ENCODE measurements at regions not wholly inside any gene's neighbourhood (a gene's known extent, or its start where the extent isn't known, plus 50 kb on each side); places are given as distances from the start of the nearest gene placed in this dataset.

GRCh38 chr16:64403352-64403751, 718.5 kb downstream of the CDH11 start:
- Histone ChIP-seq H3K4me1 (ENCODE audit: control insufficient read depth, insufficient read depth, low read length) (peaks cover 13% of the 10 kb centered on the region), H3K4me2 (ENCODE audit: low read length) (no peak overlapping the region), H3K9me3 (replicated peaks; ENCODE audit: low read length) (no peaks in the 10 kb centered on the region), H3K27me3 (ENCODE audit: control insufficient read depth, insufficient read depth, low read length) (no peaks in the 10 kb centered on the region), H3K9ac (ENCODE audit: low read depth, low read length) (no peak overlapping the region), H3K36me3 (ENCODE audit: insufficient read depth, low read length) (no peaks in the 10 kb centered on the region), H3K4me3 (ENCODE audit: low read length) (no peak overlapping the region)

GRCh38 chr16:64398793-64399192, 723.1 kb downstream of the CDH11 start:
- H3K4me2 ChIP-seq (ENCODE audit: low read length), result peak overlapping the region; percentile 0
- no peak overlapping the region for H3K9ac ChIP-seq (ENCODE audit: low read depth, low read length)
- peaks cover 30% of the 10 kb centered on the region for H3K4me1 ChIP-seq (ENCODE audit: control insufficient read depth, insufficient read depth, low read length)
- H3K27me3 ChIP-seq (ENCODE audit: control insufficient read depth, insufficient read depth, low read length), result no peaks in the 10 kb centered on the region
- no peak overlapping the region for H3K4me3 ChIP-seq (ENCODE audit: low read length)
- no peaks in the 10 kb centered on the region for H3K36me3 ChIP-seq (ENCODE audit: insufficient read depth, low read length)
- no peaks in the 10 kb centered on the region for H3K9me3 ChIP-seq (replicated peaks; ENCODE audit: low read length)

GRCh38 chr16:64397945-64398508, 723.8 kb downstream of the CDH11 start:
- Histone ChIP-seq H3K9ac (ENCODE audit: low read depth, low read length) (no peak overlapping the region), H3K9me3 (replicated peaks; ENCODE audit: low read length) (no peaks in the 10 kb centered on the region), H3K27me3 (ENCODE audit: control insufficient read depth, insufficient read depth, low read length) (no peaks in the 10 kb centered on the region), H3K4me2 (ENCODE audit: low read length) (peak overlapping the region; percentile 0), H3K36me3 (ENCODE audit: insufficient read depth, low read length) (no peaks in the 10 kb centered on the region), H3K4me3 (ENCODE audit: low read length) (no peak overlapping the region), H3K4me1 (ENCODE audit: control insufficient read depth, insufficient read depth, low read length) (peaks cover 30% of the 10 kb centered on the region)

GRCh38 chr16:64397042-64397441, 724.8 kb downstream of the CDH11 start:
- H3K4me1 ChIP-seq (ENCODE audit: control insufficient read depth, insufficient read depth, low read length), result peaks cover 35% of the 10 kb centered on the region
- H3K9ac ChIP-seq (ENCODE audit: low read depth, low read length), result no peak overlapping the region
- H3K9me3 ChIP-seq (replicated peaks; ENCODE audit: low read length), result no peaks in the 10 kb centered on the region
- H3K4me3 ChIP-seq (ENCODE audit: low read length), result no peak overlapping the region
- H3K36me3 ChIP-seq (ENCODE audit: insufficient read depth, low read length), result no peaks in the 10 kb centered on the region
- no peaks in the 10 kb centered on the region for H3K27me3 ChIP-seq (ENCODE audit: control insufficient read depth, insufficient read depth, low read length)
- H3K4me2 ChIP-seq (ENCODE audit: low read length), result no peak overlapping the region

GRCh38 chr16:64394061-64394460, 727.8 kb downstream of the CDH11 start:
- no peaks in the 10 kb centered on the region for H3K36me3 ChIP-seq (ENCODE audit: insufficient read depth, low read length)
- no peak overlapping the region for H3K4me2 ChIP-seq (ENCODE audit: low read length)
- peaks cover 52% of the 10 kb centered on the region for H3K4me1 ChIP-seq (ENCODE audit: control insufficient read depth, insufficient read depth, low read length)
- H3K9ac ChIP-seq (ENCODE audit: low read depth, low read length), result no peak overlapping the region
- no peaks in the 10 kb centered on the region for H3K27me3 ChIP-seq (ENCODE audit: control insufficient read depth, insufficient read depth, low read length)
- no peaks in the 10 kb centered on the region for H3K9me3 ChIP-seq (replicated peaks; ENCODE audit: low read length)
- H3K4me3 ChIP-seq (ENCODE audit: low read length), result no peak overlapping the region

GRCh38 chr16:64392456-64392855, 729.4 kb downstream of the CDH11 start:
- Histone ChIP-seq H3K9ac (ENCODE audit: low read depth, low read length) (no peak overlapping the region), H3K36me3 (ENCODE audit: insufficient read depth, low read length) (no peaks in the 10 kb centered on the region), H3K4me2 (ENCODE audit: low read length) (no peak overlapping the region)

GRCh38 chr16:64391063-64391600, 730.7 kb downstream of the CDH11 start:
- peaks cover 29% of the 10 kb centered on the region for H3K4me1 ChIP-seq (ENCODE audit: control insufficient read depth, insufficient read depth, low read length)
- no peaks in the 10 kb centered on the region for H3K27me3 ChIP-seq (ENCODE audit: control insufficient read depth, insufficient read depth, low read length)
- H3K4me2 ChIP-seq (ENCODE audit: low read length), result peak overlapping the region; percentile 82
- H3K36me3 ChIP-seq (ENCODE audit: insufficient read depth, low read length), result no peaks in the 10 kb centered on the region
- H3K4me3 ChIP-seq (ENCODE audit: low read length), result peak overlapping the region; percentile 57
- H3K9me3 ChIP-seq (replicated peaks; ENCODE audit: low read length), result no peaks in the 10 kb centered on the region
- peak overlapping the region; percentile 74 for H3K9ac ChIP-seq (ENCODE audit: low read depth, low read length)

More at GRCh38 chr16:64392456-64392855, 729.4 kb downstream of the CDH11 start:
- Histone ChIP-seq H3K4me3 (ENCODE audit: low read length) (no peak overlapping the region), H3K4me1 (ENCODE audit: control insufficient read depth, insufficient read depth, low read length) (peaks cover 37% of the 10 kb centered on the region), H3K9me3 (replicated peaks; ENCODE audit: low read length) (no peaks in the 10 kb centered on the region), H3K27me3 (ENCODE audit: control insufficient read depth, insufficient read depth, low read length) (no peaks in the 10 kb centered on the region)

GRCh38 chr16:64390102-64390501, 731.8 kb downstream of the CDH11 start:
- Histone ChIP-seq H3K9me3 (replicated peaks; ENCODE audit: low read length) (no peaks in the 10 kb centered on the region), H3K36me3 (ENCODE audit: insufficient read depth, low read length) (no peaks in the 10 kb centered on the region), H3K9ac (ENCODE audit: low read depth, low read length) (no peak overlapping the region), H3K4me2 (ENCODE audit: low read length) (no peak overlapping the region), H3K27me3 (ENCODE audit: control insufficient read depth, insufficient read depth, low read length) (no peaks in the 10 kb centered on the region), H3K4me3 (ENCODE audit: low read length) (no peak overlapping the region), H3K4me1 (ENCODE audit: control insufficient read depth, insufficient read depth, low read length) (peaks cover 29% of the 10 kb centered on the region)

- Histone ChIP-seq H3K4me1 (ENCODE audit: control insufficient read depth, insufficient read depth, low read length) (no peaks in the 10 kb centered on the region), H3K9me3 (replicated peaks; ENCODE audit: low read length) (peaks cover 9% of the 10 kb centered on the region), H3K27me3 (ENCODE audit: control insufficient read depth, insufficient read depth, low read length) (no peaks in the 10 kb centered on the region), H3K9ac (ENCODE audit: low read depth, low read length) (no peak overlapping the region), H3K4me2 (ENCODE audit: low read length) (no peak overlapping the region), H3K36me3 (ENCODE audit: insufficient read depth, low read length) (no peaks in the 10 kb centered on the region), H3K4me3 (ENCODE audit: low read length) (no peak overlapping the region)
Observed at GRCh38 chr16:64384636-64385035, 737.2 kb downstream of the CDH11 start.

GRCh38 chr16:64381979-64382378, 739.9 kb downstream of the CDH11 start:
- Histone ChIP-seq H3K9me3 (replicated peaks; ENCODE audit: low read length) (peaks cover 9% of the 10 kb centered on the region), H3K4me1 (ENCODE audit: control insufficient read depth, insufficient read depth, low read length) (no peaks in the 10 kb centered on the region), H3K27me3 (ENCODE audit: control insufficient read depth, insufficient read depth, low read length) (no peaks in the 10 kb centered on the region), H3K4me3 (ENCODE audit: low read length) (no peak overlapping the region), H3K9ac (ENCODE audit: low read depth, low read length) (no peak overlapping the region), H3K4me2 (ENCODE audit: low read length) (no peak overlapping the region), H3K36me3 (ENCODE audit: insufficient read depth, low read length) (no peaks in the 10 kb centered on the region)

GRCh38 chr16:64380751-64381150, 741.1 kb downstream of the CDH11 start:
- Histone ChIP-seq H3K27me3 (ENCODE audit: control insufficient read depth, insufficient read depth, low read length) (no peaks in the 10 kb centered on the region), H3K36me3 (ENCODE audit: insufficient read depth, low read length) (no peaks in the 10 kb centered on the region), H3K4me3 (ENCODE audit: low read length) (no peak overlapping the region), H3K4me2 (ENCODE audit: low read length) (no peak overlapping the region), H3K9me3 (replicated peaks; ENCODE audit: low read length) (peaks cover 9% of the 10 kb centered on the region), H3K4me1 (ENCODE audit: control insufficient read depth, insufficient read depth, low read length) (no peaks in the 10 kb centered on the region), H3K9ac (ENCODE audit: low read depth, low read length) (no peak overlapping the region)

- H3K9me3 ChIP-seq (replicated peaks; ENCODE audit: low read length), result no peaks in the 10 kb centered on the region
- no peak overlapping the region for H3K9ac ChIP-seq (ENCODE audit: low read depth, low read length)
- H3K36me3 ChIP-seq (ENCODE audit: insufficient read depth, low read length), result no peaks in the 10 kb centered on the region
- no peaks in the 10 kb centered on the region for H3K27me3 ChIP-seq (ENCODE audit: control insufficient read depth, insufficient read depth, low read length)
- H3K4me2 ChIP-seq (ENCODE audit: low read length), result no peak overlapping the region
- H3K4me1 ChIP-seq (ENCODE audit: control insufficient read depth, insufficient read depth, low read length), result no peaks in the 10 kb centered on the region
- H3K4me3 ChIP-seq (ENCODE audit: low read length), result no peak overlapping the region
Observed at GRCh38 chr16:64375391-64375980, 746.4 kb downstream of the CDH11 start.
